Mesenteric fat pad (tissue), 1 donor: ENCODE measurements at regions not wholly inside any gene's neighbourhood (a gene's known extent, or its start where the extent isn't known, plus 50 kb on each side); places are given as distances from the start of the nearest gene placed in this dataset.

Experiments used
- DNase-seq: peaks from one replicate; pipeline ENCODE4 v3.0.0-alpha.2; 2020; ENCODE audit warnings: low spot score
- donor health status: DM: yes; HTN: yes; CAD: no.

- DNase-seq = peak; percentile 86
Measured at GRCh38 chr10:131646551-131647525, 254.0 kb upstream of the PPP2R2D start.

GRCh38 chr10:131647789-131648188 lies 253.0 kb upstream of the PPP2R2D start:
- peak; percentile 84 for DNase-seq

GRCh38 chr10:131648386-131649020 lies 252.3 kb upstream of the PPP2R2D start:
- DNase-seq = peak; percentile 68

DNA sequence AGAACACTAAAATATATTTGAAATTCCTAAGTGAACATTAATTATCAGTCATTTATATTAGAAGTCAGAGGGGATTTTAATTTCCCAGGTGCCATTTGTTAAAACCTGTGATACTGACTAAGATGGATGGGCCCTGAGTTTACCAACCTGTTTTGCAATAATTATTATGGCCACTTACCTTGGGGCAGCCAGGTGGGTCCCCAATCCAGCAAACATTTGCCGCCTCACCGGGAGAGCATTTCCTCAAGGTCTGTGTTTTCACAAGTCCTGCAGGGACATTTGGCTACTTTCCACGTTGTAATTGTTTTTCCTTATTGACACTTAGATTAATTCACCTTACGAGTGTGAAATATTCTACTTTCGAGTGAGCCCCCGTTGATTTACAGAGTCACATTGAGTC lies 251.2 kb upstream of the PPP2R2D start:
- no peak for DNase-seq

DNA sequence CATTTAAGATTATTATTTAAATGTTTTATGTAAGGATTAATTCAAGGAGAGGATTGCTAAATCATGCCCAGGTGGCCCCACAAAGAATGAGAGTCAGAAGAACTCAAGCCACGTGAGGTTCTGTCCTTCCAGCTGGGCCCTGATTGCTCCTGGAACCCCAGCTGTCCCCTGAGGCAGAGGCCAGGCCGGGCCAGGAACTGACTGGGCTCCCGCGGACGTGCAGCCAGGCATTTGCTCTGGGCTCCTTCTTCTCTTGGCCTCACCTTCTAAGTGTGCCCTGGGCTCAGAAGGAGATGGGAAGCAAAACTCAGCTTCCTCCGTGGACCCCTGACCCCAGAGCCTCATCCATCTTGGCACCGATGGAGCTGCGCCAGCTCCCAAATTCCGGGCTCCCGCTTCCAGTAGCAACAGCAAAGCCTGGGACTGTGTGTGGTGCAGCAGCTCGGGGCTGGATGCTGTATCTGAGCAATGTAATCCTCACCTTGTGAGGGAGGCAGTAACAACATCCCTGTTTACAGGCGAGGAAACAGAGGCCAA lies 250.6 kb upstream of the PPP2R2D start:
- DNase-seq = peak; percentile 68

DNA sequence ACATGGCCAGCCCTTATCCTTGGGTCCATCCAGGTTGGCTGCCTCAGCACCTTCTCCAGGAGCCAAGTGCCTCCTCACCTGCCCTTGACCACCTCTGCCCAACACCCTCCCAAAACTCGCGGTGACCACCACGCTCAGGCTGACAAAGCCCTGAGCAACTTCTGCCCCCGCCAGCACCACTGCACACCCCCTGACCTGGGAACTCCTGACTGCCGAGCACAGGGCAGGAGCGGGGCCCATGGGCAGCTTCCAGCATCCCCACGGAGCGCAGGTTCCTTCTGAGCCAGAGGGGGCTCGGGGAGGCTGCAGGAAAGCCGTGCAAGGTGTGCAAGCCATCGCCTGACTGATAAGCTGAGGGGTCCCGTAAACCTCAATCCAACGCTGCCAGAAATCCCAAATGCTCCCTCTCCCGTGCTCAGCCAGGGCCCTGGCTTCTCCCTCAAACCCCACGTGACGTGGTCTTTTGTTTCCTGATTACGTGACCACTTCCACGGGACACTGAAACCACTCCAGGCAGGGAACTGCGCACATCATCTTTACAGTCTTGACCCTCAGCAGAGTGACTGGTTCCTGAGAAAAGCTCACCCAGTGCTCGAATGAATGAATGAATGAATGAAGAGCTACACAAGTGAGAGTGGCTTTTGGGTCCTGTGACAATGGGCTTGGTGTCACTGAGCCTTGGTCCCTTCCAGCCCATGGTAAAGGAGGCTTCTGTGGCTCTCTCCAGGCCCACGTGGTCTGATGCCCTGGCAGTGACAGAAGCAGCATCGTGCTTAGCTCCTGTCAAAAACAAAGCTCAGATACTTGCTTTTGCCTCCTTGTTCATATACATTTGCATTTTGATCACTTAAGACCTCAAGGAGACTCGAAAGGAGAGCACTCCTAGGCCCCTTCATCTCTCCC lies 249.8 kb upstream of the PPP2R2D start:
- DNase-seq = peak; percentile 80

DNA sequence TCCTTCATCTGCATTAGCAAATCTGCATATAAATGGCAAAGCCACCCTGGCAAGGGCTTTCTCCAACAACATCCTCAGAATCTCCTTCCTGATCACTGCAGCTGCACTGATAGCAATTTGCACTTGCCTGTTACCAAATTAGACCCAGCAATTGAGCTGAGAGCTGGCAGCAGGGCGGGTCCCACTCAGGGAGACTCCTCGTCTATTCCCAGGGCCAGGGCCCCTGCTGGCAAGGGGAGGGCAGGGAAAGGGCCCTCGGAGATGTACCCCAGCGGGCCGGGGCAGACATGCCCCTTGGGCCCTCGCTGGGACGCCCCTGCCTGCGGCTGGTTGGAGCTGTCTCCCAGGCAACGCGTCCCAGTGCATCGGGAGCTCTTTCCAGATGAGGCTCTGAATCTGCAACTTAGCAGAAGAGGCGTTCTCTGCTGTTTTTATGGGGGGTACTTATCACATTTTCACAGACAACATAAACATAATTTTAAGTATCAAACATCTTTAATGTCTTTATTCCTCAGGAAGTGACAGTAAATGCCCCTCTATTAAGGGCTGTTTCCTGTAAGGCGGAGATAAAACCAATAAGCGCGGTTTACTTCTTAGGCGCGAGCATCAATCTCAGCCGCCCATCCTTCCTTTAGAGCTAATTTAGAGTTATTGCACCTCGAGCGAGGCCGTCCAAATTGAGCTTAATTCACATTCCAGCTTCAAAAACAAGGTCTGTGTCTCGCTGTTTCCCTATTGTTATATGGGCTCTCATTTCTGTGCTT lies 249.0 kb upstream of the PPP2R2D start:
- peak; percentile 62 for DNase-seq

DNA sequence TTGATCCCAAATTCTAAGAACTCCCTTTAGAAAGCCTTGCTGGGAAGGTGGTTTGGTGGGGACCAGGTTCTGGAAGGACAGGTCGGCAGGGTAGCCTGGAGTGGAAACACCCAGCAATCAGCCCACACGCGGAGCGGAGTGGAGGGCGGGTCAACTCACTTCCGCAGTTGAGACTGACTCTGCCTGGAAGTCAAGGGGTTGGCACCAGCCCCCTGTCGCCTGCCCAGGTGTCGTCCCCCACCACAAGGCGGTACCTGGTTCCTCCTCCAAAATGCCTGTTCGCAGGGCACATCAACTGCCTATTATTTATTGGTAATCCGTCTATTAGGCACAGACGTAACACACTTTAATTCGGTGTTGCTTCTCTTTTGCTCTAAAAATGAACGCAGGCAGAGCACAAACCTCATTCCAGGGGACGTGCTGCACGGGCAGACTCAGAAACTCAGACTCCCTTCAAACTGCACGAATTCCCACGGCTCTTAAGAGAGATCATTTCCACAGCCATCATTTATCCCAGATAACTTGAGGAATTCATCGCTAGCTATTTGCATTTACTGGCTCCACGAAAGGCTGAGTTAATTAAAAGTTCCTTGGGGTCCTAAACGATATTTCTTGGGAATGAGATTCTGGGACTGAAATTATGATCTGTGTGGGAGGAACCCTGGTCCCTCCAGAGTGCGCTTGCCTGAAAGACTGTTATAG lies 248.2 kb upstream of the PPP2R2D start:
- peak; percentile 57 for DNase-seq

DNA sequence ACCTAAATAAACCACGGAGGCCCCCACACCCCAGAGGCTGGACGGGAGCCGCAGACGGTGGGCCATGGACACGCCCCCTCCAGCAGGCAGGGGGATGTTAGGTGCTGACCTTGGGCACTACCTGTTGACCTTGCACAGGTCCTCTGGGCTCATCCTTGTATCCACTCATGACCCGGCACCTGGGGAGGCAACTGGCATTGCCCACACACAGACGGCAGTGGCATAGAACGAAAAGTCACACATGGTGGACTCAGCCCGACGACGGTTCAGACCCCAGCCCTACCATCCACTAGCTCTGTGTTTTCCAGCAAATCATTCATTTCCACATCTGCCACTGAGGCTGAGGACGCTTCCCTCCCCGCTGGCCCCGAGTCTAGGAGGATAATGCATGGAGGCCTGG lies 247.7 kb upstream of the PPP2R2D start:
- peak; percentile 77 for DNase-seq

DNA sequence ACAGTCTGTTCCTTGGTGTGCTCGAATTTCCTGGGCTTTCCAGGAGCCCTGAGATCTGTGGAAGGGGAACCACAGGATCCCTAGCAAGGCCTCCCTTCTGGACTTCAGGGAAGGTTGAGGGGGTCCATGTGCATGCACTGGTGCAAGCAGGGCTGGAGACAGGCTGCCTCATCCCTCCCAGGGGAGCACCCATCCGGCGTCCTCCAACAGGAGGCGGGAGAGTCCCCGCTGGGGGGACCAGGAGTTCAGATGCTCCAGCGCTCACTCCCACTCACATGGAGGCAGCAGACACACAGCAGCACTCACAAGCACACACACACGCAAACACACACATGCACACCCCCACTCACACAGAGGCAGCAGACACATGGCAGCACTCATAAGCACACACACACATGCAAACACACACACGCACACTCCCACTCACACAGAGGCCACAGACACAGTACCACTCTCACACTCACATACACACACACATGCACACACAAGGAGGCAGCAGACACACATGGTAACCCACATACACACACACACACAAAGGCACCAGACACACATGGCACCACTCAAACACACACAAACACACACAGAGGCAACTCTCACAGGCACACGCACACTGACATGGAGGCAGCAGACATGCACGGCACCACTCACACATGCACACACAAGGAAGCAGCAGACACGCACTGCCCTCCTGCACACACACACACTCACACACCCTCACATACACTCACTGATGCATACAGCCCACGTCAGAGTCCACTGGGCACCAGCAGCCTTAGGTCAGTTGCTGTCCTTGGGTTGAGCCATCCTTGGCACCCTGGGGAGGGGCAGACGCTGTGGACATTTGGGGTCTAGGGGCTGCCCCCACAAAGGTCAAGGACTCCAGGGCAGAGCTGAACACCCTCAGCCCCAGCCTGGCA lies 247.0 kb upstream of the PPP2R2D start:
- peak; percentile 79 for DNase-seq

GRCh38 chr10:131654471-131655087 lies 246.2 kb upstream of the PPP2R2D start:
- DNase-seq = peak; percentile 82

GRCh38 chr10:131655101-131655849 lies 245.5 kb upstream of the PPP2R2D start:
- DNase-seq = peak; percentile 64

- DNase-seq = peak; percentile 51
Measured at GRCh38 chr10:131656009-131656408, 244.8 kb upstream of the PPP2R2D start.

DNA sequence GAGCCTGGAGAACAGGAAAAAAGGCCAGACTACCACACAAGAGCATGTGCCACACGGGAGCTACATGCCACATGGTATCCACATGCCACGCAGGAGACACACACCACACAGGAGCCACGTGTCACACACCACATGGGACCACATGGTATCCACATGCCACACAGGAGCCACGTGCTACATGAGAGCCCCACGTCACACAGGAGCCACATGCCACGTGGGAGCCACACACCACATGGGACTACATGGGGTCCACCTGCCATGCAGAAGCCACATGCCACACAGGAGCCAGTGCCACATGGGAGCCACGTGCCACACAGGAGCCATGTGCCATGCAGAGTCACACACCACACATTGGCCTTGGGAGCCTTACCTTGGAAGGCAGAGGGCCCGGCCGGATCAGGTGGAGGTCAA lies 244.4 kb upstream of the PPP2R2D start:
- DNase-seq = peak; percentile 74

DNA sequence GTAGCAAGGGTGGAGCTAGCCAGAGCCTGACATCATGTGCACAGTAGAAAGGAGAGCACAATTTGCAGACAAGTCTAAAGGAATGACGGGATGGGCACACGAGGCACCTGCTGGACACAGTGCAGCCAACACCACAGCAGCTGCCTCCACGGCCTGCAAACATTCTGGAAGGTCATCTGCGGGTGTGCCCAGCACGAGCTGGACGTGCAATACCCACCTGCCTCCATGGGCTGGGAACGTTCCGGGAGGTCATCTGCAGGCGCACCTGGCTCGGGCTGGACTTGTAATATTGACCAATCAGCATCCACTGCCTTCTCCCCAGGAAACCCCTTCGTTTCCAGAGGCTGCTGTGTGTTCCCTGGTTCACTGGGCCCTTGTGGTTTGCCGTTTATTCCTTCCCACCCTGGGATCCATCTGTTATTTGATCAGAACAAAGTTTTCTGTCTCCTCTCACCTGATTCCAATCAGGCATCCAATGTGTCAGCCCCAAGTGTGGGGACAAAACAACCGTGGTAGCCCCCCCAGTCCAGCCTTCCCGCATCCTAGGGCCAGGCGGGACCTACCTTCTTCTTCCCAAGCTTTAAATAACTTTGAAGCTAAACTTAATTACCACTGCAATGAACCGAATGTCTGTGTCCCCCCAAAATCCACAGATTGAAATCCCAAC lies 243.4 kb upstream of the PPP2R2D start:
- peak; percentile 64 for DNase-seq

GRCh38 chr10:131657985-131658330 lies 242.8 kb upstream of the PPP2R2D start:
- peak; percentile 47 for DNase-seq
